LoVo (cell line): ENCODE measurements at regions not wholly inside any gene's neighbourhood (a gene's known extent, or its start where the extent isn't known, plus 50 kb on each side); places are given as distances from the start of the nearest gene placed in this dataset.

Source experiments
- DNase-seq: peaks from one replicate; pipeline ENCODE4 v3.0.0-alpha.2; 2016; ENCODE audit warnings: low spot score

DNA sequence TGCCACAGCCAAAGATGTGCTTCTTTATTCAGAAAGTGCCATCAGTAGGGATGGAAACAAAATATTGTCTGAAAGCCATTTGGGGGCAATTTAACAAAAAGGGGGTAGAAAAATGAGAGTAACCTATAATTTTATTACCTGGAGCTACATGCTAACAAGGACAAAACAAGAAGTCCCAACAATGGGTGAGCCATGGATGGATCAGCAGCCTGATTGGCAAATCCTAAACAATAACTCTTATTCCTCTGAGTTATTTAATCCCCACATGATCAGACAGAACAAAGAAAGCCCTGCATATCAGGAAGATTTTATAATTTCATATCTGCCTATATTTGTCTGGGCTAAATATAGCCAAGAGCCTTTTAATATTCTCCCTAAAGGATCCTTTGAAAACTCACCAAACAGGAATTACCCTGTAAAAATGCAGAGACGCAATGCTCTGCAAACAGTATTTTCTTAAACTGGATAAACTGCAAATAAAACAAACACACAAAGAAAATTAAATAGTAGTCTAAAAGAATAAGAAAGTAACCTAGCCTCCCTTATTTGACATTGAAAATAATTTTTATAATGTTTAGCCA lies 483.4 kb downstream of the ZNF608 start:
- DNase-seq = no peak

GRCh38 chr5:124262470-124262869 lies 484.0 kb downstream of the ZNF608 start:
- DNase-seq = no peak

DNA sequence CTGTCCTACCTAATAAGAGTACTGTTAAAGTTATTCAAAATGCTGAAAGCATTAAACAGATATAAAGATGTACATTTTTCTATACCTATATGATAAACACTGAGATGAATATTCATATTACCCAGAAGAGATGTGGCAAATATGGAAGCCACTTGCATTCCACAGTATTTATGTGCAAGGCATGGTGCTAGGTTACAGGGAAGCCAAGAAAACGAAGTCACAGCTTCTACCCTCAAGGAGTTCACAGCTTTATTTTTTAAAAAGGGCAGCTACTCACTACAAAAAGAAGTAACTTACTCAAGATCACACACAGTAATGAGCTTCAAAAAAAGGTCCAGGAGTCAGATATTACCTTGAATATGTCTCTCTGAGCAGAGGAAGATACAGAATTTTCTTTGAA lies 484.6 kb downstream of the ZNF608 start:
- no peak for DNase-seq

DNA sequence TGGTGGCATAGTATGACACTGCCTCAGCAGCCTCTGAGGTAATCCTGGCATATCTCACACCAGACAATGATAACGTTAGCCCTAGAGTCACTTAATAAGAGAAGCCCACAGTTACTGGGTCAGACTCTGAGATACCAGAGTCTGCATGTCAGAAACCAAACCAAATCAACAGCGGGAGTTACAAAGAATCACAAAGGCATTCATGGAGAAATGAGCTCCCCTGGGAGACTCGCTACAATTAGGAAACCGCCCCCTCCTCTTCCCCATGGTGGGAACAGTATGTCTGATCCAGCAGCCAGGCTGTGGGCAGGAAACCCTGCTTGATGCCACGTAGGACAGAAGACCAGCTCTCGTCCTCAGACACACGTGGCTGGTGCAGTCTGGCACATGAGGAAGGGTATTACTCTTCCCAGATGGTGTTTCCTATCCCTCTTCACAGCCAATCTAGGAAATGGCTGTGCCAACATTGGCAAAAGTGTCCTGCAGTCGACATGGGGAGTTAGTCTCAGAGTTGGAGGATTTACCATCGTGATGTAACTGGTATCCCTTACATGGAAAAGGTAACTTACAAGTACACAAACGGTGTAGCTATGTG lies 485.4 kb downstream of the ZNF608 start:
- DNase-seq = no peak

GRCh38 chr5:124259017-124259416 lies 487.4 kb downstream of the ZNF608 start:
- no peak for DNase-seq

DNA sequence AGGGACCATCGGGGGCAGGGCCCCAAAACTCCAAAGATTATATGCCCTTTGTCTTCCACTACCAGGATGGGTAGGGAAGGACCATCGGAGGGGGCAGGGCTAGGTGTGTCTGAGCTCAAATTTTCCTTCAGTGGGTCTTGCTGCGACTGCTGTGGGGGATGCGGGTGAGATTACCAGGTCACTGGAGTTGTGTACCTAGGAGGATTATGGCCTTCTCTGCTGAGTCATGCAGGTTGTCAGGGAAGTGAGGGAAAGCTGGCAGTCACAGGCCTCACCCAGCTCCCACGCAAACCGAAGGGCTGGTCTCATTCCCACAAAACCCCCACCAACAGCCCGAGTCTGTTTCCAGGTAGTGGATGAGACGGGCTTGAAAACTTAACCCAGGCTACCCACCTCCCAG lies 489.4 kb downstream of the ZNF608 start:
- DNase-seq = no peak

DNA sequence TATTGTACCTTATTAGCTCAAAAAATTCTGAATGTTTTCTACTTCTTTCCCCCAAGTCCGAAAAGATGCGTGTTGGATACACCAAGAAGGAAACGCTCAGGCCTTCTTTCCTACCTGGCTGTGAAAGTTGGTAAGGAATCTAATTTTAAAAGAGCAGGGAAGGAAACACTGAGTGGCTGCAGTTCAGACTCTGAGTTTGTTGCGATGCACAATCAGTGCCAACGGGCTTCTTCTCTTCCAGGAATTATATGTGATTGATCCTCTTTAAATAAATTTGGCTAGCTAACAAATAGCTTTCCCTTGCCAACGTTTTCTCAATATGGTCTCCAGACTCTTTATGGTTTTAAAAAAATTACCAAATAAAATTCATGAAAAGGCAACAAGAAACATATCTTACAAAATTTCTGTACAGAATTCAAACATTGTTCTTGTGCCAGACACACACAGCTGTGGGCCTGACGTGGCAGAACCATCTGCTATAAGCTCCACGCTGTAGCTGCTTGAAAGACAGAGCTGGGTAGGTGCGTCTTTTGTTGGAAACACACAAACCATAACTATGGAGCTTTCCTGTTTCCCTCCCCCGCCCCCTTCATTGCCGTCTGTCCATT lies 493.1 kb downstream of the ZNF608 start:
- no peak for DNase-seq

- no peak for DNase-seq
Observed at GRCh38 chr5:124252747-124253146, 493.7 kb downstream of the ZNF608 start.

GRCh38 chr5:124252191-124252638 lies 494.2 kb downstream of the ZNF608 start:
- DNase-seq = no peak

DNA sequence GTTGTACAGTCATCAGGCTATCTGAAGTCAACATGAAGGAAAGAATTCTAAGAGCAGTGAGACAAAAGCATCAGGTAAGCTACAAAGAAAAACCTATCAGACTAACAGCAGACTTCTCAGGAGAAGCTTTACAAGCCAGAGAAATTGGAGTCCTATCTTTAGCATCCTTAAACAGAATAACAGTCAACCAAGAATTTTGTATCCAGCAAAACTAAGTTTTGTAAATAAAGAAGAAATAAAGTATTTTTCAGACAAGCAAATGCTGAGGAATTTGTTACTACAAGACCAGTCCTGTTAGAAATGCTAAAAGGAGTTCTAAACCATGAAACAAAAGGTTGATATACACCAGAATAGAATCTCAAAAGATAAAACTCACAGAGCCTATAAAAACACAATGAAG lies 501.2 kb downstream of the ZNF608 start:
- no peak for DNase-seq

DNA sequence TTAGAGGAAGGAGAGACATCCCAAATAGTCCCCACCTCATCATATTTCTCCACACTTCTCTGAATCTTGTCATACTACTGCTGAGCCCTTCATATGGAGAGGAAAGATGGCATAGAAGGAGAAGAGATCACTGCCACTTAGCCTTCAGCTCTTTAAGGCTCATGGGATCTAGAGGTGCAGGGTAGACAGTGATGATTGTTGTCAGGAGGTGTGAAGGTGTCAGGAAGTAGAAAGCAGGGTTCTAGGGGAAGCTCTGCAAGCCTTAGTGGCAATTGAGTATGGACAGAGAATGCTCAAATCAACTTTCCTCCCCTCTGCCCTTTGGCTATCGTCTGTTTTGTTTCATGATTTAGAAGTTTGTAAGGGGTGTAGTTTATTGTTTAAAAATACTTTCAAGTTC lies 505.7 kb downstream of the ZNF608 start:
- DNase-seq = no peak

GRCh38 chr5:124239572-124239971 lies 506.9 kb downstream of the ZNF608 start:
- DNase-seq = no peak

DNA sequence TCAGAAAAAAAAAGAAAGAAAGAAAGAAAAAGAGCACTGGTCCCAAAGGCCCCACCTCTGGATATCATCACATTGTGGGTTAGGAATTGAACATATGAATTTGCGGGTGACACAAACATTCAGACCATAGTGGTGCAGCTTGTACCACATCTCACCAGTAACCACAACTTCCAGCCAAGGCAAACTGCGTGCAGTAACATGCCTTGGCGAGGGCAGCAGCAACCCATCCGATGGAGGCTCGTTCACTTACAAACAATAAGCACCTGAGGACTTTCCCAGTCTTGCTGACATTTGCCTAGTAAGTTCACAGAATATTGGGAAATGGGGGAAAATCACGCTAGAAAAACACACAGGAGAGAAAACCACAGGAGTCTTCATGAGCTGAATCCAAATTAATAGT lies 508.1 kb downstream of the ZNF608 start:
- no peak for DNase-seq

- no peak for DNase-seq
Observed at GRCh38 chr5:124237206-124237695, 509.2 kb downstream of the ZNF608 start.

DNA sequence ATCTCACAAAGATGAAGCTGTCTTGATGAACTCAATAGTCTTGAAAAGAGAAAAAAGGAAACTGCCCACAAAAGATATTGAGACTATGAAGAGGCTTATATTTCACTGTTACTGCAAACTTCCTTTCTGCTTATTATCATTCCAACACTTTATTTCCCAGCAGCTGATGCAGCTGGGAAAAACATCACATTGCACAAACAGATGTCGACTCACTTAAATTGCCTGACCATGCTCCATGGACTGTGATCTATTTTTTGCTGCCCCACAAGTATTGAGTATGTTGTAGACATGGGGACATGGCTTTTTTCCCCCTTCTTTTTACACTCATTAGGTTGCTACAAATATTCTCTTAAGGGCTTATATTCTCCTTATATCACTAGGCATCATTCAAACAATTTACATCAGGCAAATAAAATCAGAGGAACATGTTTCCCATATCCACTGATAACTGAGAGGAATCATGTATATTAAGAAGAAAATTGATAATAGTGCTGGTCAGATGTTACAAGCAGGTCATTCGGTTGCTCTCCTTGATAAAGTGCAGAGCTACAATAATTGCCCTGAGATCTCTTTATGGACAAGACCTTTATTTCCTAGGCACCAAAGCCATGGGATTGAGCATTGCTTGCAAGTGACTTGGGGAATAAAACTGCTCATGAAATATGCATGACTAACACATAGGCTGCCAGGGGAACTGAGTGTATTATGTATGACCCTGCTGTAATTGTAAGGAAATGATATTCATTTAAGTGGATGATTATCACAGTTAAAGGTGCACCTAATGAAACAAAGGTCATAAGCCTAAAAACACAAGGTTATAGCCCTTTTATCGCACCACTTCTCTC lies 509.9 kb downstream of the ZNF608 start:
- no peak for DNase-seq

DNA sequence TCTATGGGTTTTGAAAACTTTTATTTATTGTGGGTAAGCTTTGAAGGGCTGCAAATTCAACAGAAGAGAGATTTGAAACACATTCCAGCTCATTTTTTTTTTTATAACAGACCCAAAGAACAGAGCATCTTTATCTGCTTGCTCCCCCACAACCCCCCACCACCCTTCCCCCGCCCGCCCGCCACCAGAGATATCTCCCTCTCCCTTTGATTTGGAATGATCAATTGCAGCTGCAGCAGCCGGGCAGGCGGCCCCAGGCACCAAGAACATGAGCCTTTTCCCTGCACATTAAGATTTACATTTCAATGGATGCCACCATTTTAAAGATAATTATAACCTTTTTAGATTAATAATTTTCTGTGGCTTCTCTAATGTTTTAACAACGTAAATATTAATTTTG lies 510.9 kb downstream of the ZNF608 start:
- DNase-seq = no peak

- no peak for DNase-seq
Observed at GRCh38 chr5:124234770-124235562, 511.5 kb downstream of the ZNF608 start.

GRCh38 chr5:124234022-124234769 lies 512.2 kb downstream of the ZNF608 start:
- no peak for DNase-seq

- DNase-seq = no peak
Observed at GRCh38 chr5:124232515-124232914, 513.9 kb downstream of the ZNF608 start.

GRCh38 chr5:124231802-124232201 lies 514.6 kb downstream of the ZNF608 start:
- no peak for DNase-seq

GRCh38 chr5:124231230-124231629 lies 515.2 kb downstream of the ZNF608 start:
- DNase-seq = no peak
